Medulla oblongata (tissue), 1 donor: ENCODE measurements at regions not wholly inside any gene's neighbourhood (a gene's known extent, or its start where the extent isn't known, plus 50 kb on each side); places are given as distances from the start of the nearest gene placed in this dataset.

ENCODE experiments used
- DNase-seq: peaks from one replicate; pipeline ENCODE4 v3.0.0-alpha.2; 2015; ENCODE audit errors: extremely low spot score

DNA sequence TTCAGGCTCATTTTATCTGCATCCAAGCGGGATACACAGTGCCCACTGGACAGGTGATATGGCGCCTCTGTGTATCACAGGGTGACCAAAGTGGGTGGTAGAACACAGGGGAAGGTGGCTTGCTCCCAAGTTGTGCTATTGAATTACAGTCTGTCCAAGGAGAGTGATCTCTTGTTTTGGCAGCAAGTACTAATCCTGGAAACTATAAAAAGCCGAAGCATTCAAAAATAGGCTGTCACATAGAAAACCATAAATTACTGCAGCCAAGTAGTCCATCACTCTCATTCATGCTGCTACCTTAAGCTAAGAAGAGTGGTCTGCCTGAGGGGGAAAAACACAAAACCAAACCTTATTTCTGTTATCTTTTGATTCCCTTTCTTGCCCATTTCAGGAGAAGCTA, 237.1 kb upstream of the POU3F3 start:
- no peak for DNase-seq

DNA sequence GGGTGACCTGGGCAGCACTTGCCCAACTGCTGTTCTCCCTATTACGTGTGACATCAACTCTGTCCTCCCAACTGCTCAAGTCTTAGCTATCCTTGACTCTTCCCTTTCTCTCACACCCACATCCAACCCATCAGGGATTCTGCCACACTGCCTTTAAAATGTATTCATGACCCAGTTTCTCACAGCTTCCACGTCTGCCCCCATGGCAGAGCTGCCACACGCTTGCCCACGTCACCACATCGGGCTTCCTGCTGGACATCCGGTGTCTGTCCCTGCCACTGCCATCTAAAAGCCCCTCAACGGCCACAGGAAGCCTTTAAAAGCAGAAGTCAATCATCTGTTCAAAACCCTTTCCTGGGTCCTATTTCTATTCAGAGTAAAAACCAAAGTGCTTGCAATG, 233.1 kb upstream of the POU3F3 start:
- no peak for DNase-seq

DNA sequence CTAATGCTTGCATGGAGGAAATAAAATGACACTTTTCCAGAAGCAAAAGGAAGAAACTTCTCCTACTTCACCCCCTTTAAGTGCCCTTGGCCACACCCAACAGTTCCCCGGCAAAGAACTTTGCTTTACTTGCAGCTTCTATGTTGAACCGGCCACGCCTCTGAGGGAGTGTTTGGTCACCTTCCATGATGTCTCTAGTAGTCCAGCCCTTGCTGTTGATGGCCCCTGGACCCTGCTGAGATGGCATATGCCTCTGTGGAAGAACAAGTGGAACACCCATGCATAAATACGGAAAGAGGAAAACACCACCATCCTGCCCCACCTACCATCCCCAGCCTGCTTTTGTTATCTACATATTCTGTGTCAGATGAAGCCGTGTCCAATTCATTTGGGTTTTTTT, 218.3 kb upstream of the POU3F3 start:
- no peak for DNase-seq

DNA sequence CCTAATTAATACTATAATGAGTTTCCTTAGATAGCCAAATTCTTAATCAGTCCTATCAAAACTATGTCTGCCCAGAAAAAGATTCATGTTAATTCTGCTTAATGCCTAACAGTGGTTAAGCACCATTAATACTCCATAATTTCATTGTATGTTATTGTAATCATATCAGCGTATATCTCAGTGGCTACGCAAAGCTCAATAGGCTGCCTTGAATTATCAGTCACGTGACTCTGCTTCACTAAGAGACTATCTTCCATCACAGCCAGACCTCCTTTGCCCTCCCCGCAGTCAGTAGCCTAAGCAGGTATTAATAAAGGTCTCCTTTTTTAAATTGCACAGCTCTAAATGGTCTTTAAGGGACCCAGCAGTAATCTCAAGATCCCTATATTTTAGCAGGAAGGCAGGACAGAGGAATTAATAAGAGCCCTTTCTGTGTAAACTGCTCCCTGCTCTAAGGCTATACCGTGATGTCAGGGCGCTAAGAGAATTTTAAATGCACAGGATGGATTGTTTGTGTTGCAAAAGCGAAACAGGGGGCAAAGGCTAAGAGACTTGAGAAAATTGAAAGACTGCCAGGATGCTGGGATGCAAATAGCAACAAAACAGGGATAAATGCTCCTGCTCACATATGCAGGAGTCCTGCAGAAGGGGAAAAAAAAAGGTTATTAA, 215.6 kb upstream of the POU3F3 start:
- no peak for DNase-seq

GRCh38 chr2:104638859-104639202, 215.1 kb upstream of the POU3F3 start:
- DNase-seq: no peak

DNA sequence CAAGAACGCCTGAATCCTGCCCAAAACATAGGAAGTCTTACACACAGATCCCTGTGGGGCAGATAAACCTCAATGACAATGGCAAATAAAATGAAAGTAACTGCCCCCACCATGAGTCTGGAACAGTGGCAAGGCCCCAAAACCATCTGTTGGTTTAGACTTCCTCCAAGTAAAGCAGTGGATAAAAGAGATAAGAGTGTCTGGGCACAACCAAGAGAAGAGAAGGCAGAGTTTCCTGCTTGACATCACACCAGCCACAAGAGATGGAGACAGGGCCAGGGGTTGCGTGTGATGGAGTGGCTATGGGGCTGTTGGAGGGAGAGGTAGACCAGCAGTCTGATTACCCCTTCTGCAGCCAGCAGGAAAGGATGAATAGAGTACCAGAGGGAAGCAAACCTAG, 212.1 kb upstream of the POU3F3 start:
- no peak for DNase-seq

GRCh38 chr2:104648376-104648775, 205.5 kb upstream of the POU3F3 start:
- DNase-seq: no peak

DNA sequence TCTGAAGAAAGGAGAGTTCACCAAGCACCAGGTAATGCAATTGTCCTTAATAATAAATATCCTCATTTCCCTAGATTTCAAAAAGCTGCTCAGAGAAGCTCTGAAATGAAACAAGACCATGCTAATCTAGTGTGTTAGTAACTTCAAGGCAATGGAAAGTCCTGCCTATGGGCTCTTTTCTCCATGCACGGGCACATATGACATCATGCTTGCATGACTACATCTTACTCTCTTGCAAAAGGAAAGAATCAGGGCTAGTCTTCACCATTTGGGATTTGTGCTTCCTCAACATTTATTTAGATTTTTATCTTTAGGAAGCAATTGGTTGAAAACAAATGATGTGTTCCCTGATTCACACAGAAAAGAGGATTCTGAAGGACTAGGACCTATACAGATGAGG, 204.0 kb upstream of the POU3F3 start:
- DNase-seq: no peak

DNA sequence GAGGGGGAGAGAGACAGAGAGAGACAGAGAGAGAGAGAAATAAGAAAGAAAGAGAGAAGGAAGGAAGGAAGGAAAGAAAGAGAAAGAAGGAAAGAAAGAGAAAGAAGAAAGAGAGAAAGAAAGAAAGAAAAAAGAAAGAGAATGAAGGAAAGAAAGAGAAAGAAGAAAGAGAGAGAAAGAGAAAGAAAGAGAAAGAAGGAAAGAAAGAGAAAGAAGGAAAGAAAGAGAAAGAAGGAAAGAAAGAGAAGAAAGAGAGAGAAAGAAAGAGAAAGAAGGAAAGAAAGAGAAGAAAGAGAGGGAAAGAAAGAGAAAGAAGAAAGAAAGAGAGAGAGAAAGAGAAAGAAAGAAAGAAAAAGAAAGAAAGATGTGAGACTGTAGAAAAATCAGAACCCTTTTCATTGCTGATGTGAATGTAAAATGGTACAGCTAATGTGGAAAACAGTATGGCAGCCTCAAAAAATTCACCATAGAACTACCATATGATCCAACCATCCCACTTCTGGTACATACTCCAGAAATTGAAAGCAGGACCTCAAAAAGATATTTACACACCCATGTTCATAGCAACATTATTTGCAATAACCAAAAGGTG, 203.4 kb upstream of the POU3F3 start:
- DNase-seq: no peak

GRCh38 chr2:104654811-104655210, 199.1 kb upstream of the POU3F3 start:
- no peak for DNase-seq

DNA sequence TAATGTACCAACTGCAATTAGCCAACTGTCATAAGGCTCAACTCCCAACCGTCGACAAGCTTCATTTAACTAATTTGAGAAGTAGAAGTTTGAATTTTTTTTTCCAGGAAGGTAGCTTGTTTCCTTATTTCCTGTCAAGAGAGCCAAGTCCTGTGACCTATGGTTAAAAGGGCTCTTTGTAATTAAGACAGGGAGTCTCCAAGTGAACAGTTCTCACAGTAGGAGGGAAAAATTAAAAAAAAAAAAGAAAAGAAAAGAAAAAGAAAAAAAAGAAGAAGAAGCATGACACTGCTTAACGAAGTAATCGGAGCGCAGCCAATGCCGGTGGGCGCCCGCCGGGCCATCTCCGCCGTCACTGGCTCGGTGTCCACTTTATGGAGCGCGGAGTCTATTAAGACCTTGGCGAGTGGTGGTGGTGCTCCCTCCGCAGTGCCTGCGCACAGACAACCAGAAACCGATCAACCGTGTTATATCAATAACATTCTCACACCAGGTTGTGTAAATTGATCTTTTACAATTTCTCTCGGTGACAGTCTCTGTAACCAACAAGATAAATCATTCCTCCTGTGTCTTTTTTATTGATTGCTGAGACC, 197.2 kb upstream of the POU3F3 start:
- DNase-seq: peak; percentile 25

GRCh38 chr2:104658144-104658835, 195.6 kb upstream of the POU3F3 start:
- peak; percentile 62 for DNase-seq

- peak; percentile 44 for DNase-seq
Observed at GRCh38 chr2:104658904-104659591, 194.9 kb upstream of the POU3F3 start.

GRCh38 chr2:104660991-104661390, 192.9 kb upstream of the POU3F3 start:
- DNase-seq: no peak

DNA sequence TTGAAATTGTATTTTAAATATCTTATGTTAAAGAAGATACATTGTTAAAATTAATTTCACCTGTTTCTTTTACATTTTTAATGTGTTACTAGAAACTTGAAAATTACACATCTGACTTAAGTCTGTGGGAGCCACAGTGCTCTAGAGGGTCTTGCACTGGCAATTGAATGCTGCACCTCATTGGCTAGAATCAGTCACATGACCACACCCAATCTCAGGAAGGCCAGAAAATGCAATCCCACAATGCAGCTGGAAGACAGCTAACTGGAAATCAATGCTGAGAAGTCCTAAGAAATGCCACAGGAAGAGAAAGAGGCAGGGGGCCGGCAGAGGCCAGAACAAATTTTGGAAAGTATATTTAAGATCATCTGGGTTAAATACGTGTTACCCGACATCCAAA, 189.2 kb upstream of the POU3F3 start:
- no peak for DNase-seq

- no peak for DNase-seq
Observed at GRCh38 chr2:104668631-104669030, 185.3 kb upstream of the POU3F3 start.

DNA sequence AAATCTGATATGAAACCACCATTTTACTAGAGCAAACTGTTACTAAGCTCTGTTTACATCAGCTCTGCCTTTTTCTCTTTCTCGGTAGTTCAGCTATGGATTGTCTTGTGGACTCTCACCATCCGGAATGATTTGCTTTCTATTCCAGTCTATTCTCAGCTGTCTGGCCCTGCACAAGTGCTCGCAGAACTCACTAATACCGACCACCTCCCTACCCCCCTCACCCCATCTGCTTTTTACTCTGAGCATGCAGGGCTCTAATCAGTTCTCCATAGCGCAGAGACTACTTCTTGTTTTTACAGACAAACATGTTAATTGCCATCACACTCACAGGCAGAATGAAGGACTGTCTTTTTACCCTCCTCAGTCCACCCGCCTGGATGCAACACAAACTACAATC, 180.7 kb upstream of the POU3F3 start:
- no peak for DNase-seq

DNA sequence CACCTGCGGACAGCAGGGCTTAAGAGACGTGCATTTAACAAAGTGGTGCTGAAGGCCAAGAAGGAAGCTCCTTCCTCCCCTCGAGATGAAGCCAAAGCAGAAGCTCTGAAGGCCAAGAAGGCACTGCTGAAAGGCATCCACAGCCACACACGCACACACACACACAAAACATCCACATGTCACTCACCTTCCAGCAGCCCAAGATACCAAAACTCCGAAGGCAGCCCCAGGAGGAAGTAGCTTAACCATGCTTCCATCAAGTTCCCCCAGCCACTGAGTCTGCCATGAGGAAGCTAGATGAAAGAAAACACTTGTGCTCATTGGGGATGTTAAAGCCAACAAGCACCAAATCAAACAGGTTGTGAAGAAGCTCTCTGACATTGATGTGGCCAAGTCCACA, 175.7 kb upstream of the POU3F3 start:
- DNase-seq: no peak

- no peak for DNase-seq
Observed at GRCh38 chr2:104685591-104685990, 168.3 kb upstream of the POU3F3 start.

DNA sequence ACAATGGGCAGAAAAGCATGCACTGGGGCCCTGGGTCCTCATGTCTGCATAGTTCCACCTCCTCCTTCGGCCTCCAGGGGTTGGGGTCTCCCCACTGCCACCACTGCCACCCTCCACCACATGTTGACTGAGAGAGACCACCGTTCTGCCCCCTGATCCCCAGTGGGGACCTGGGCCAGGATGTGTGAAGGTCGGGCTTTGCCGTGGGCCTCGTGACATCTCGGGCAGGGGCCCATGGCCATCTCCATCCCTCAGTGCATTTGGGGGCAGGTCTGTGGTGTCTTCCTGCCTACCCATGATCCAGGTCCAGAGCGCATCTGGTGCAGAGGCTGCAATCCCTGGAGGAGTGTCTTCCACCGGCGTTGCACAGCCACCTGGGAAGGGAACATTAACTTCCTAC, 166.8 kb upstream of the POU3F3 start:
- no peak for DNase-seq

GRCh38 chr2:104690255-104690984, 163.5 kb upstream of the POU3F3 start:
- peak; percentile 43 for DNase-seq

- DNase-seq: no peak
Observed at GRCh38 chr2:104698276-104698675, 155.6 kb upstream of the POU3F3 start.
